Bone marrow (tissue), 2 donors: ENCODE measurements at regions not wholly inside any gene's neighbourhood (a gene's known extent, or its start where the extent isn't known, plus 50 kb on each side); places are given as distances from the start of the nearest gene placed in this dataset.
A peak's percentile ranks its signal among the peaks of the same experiment; 100 is the strongest.

Experiments used
- DNase-seq, 2 donors: peaks; one replicate each; lab custom pipeline; 2025; lab: John Stamatoyannopoulos, UW

DNA sequence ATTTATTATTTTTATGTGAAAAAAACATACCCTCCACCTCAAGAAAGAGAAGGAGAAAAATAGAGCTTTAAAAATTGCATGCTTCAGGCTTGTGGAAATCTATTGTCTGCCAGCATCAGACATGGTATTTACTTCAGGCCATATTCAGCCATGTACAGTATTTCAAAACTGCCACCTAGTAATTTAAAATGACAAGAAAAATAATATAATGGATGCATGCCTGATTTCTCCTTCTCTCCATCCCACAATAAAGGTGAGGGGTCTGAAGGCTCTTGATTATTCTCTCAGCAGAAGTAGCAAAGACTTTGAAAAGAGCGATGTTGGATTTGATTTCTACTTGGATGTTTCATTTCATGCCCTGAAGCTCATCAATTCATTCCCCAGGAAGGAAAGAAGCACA, 250.7 kb downstream of the TBC1D4 start:
- no peak for DNase-seq

DNA sequence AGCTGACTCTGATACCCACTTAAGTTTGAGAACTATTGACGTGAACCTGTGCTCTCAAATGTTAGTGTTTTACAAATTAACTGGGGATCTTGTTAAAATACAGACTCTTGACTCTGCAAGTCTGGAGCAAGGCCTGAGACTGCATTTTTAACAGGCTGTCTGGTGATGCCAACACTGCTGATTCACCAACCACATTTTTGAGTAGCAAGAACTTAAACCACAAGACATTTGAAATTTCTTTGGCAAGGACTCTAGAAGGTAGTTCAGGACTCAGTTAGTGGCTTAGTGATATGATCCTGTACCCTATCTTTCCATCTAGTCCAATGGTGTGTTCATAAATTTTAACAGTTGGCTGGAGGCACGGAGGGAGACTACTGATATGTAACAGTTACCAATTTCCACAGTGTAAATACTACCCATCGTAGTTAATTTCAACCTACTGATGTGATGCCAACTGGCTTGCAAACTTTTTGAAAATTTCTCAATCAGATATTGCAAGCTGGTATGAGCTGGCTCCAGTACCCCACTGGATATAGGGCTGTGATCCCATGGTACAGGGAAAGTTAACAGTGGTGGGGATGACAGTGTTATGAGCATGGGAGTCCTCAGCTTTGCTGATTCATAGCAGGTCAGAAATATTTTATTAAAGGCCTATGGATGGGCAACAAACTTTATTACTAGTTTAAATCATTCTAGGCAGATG, 255.1 kb downstream of the TBC1D4 start:
- DNase-seq, result no peak

DNA sequence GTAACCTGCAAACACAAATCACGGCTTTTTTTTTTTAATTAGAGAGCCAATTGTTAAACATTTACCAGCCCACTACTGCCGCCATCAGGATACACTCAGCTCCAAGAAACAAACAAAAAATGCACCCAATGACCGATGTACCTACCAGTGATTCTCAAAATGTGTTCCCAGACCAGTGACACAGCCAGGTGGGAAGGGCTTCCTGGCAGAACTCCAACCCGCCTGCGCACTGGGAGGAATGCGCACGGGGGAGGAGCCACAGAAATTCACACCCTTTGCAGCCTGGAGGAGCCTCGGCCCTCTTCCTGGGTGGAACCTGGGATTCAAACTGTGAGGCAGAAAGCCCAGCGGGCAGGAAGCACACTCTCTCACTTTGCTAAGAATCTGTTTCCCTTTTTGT, 255.9 kb downstream of the TBC1D4 start:
- no peak for DNase-seq

DNA sequence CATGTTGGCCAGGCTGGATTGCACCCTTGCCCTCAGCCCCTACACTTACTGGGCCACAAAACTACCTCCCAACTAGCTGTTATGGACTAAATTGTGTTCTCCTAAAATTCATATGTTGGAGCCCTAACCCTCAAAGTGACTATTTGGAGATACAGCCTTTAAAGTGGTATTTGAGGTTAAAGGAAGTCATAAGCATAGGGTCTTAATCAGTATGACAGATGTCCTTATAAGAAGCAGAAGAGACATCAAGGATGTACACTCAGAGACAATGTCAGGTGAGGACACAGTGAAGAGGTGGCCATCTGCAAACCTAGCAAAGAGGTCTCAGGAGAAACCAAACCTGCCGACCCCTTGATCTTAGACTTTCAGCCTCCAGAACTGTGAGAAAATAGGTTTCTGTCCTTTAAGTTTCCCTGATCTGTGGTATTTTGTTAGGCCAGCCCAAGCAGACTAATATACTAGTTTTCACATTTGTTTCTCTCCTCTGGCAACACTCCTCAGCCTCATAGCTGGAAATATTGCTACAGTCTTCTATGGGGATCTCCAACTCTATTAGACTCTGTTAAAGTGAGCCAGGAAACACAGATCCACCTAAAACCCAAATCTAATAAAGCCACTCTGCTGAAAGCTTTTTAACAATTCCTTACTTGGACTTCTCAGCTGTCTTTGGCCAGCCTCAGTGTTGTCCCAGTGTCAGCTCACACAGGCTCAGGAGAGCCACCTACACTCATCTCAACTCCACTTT, 256.5 kb downstream of the TBC1D4 start:
- no peak for DNase-seq

DNA sequence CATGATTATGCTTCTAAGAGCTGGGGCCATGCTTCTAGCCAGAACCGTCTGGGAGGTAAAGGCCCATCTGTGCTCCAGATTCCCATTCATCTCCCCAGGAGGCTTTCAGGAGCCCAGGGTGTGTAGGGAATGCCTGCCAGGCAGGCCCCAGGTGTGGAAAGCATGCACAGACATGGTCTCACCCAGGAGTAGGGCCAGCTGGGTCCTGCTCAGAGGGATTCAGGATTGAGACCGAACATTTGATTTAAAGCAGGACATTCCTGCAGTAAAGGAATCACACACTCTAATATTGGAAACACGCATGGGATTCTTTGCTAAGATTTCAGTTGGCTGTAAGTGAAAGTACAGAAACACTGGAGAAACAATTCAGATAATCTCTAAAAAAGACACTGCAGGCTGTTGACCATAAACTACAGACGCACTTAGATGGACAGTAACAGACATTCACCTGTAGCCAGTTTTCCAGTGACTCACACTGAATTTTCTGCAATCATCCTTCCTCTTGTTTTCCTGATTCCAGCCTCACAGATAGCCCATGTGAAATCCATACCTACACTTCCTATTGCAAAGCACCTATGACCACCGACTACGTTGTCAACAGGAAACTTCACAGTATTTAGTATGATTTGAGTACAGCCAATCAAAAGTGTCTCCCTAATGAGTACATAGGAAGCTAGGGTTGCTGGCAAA, 257.8 kb downstream of the TBC1D4 start:
- DNase-seq, result no peak

DNA sequence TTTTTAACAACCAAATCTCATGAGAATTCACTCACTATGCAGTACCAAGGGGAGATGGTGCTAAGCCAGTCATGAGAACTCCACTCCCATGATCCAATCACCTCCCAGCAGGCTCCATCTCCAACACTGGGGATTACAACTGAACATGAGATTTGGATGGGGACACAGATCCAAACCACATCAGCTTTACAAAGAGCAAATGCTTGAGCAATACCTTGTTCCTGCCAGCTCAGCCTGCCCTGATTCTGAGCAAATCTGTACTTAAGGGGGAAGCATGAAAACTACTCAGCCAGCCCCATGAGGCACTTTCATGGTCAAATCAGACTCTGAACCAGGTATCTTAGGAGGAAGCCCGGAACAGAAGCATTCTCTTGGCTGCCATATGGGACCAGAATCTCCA, 259.9 kb downstream of the TBC1D4 start:
- no peak for DNase-seq

DNA sequence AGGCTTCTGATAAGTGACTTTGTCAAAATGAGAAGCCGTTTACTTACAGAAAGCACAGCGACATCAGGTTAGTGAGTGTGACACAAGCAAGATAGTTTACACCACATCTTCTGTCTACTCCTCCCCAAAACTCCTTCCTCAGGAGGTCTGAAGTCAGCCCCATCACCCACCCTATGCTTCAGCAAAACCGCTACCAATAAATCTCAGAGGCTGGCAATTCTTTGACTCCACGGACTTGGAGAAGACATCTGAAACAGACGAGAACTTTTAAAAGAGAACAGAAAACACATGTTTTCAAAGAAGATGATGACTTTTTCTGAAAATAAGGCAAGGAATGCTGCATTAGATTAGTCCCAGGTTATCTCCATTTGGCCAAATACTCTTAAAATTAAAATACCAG, 261.1 kb downstream of the TBC1D4 start:
- no peak for DNase-seq

DNA sequence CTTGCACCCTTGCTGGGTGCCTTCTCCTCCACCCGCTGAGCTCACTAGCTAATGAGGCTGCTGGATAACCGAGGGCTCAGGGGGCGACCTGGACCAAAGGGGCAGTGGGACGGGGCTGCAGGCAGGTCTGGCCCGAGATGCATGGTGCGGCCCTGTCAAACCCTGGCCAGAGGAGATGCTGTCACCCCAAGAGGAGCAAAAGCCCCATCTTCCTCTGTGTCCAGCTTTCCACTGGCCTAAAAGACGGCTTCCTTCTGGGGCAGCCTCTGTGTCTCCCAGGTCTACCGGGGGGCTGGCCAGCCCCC, 261.8 kb downstream of the TBC1D4 start:
- DNase-seq, result no peak

DNA sequence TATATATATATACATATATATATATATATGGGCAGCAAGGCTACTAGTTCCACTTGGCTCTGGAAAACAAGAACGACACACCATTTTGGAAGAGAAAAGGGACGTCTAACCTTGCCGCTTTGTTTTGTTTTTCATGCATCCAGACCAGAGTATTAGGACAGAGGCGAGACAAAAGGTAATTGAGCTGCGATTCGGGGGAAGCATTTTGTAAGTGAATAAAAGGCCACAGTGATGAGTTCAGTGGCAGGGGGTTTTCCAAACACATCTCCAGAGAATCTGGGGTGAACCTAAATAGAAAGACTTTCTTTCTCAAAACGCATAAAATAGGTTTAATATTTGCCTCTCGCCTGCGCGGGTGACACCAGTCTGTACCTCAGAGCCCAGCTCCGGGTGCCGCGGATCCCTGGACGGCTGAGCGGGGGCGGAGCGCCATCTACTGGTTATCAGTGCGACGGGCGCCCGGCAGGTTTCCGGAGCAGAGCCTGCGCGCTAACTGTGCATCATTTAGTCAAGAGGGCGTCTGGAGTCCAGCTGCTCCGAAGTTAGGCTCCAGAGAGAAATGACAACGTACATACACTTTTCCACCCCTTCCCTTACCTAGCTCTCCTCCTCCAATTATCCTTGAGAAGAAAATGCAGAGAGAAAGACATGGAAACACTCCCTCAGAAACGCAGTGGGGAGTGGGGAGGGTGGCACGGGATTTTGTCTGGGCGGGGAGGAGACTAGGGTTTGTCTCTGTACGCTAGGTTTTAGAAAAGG, 262.3 kb downstream of the TBC1D4 start:
- peak; percentile 3 to 5 for DNase-seq

DNA sequence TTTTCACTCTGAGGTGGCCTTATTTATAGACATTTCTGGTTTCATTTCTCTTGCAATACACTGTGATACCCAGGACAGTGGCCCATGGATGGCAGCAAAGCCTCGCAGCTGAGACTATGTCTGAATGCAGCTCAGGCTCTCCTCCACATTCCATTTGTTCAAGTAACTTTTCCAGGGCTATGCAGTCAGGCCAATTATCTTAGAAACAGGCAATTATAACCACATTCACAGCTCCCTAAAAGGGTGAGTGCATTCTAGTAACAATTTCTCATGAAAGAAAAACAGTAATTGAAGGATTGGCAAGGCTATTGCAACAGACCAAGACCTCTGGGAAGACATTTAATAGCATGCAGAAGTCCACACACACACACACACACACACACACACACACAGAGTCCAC, 264.0 kb downstream of the TBC1D4 start:
- no peak for DNase-seq

DNA sequence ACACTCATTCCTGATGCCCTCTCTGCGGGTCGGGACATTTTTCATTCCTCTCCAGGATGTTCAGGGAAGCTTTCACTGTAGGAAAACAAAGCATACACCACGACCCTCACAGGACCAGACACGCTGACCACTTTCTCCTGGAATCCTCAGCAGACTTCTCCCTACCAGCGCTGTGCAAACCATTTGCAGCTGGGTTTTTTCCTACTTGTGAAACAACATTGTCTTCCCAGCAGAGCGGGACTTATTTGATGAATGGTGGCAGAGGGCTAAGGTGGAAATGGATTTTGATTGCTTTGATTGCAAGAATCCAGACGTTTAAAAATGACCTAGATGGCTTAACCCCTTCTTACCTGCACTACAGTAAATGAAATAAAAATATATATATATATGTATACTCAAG, 265.9 kb downstream of the TBC1D4 start:
- DNase-seq, result no peak

DNA sequence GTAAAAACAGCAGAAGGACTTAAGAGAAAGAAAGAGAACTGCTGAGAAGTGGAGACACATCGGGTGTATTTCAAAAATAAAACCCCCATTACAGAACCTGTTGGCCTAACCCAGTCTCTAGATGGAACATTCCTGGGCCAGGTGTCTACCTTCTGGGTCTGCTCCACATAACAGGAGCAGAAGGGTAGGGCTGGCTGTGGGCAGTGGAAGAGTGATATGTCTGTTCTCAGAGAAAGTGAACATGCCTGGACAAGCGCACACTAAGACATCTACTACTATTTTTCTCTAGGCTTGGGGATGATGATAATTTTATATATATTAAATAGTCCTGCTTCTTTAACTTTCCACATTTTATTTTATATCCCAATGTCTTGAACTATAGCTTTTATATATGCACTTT, 267.1 kb downstream of the TBC1D4 start:
- DNase-seq, result no peak

DNA sequence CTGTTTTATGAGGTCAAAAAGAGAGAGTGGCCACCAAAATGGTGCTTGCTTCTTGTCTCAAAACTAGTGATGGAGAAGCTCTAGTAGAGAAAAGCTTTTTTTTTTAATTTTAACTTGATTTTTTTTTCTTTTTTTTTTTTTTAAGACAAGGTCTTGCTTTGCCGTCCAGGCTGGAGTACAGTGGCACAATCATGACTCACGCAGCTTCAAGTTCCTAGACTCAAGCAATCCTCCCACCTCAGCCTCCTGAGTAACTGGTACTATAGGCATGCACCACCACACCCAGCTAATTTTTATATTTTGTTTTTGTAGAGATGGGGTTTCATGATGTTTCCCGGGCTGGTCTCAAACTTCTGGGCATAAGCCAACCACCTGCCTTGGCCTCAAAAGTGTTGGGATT, 279.0 kb downstream of the TBC1D4 start:
- DNase-seq, result no peak

DNA sequence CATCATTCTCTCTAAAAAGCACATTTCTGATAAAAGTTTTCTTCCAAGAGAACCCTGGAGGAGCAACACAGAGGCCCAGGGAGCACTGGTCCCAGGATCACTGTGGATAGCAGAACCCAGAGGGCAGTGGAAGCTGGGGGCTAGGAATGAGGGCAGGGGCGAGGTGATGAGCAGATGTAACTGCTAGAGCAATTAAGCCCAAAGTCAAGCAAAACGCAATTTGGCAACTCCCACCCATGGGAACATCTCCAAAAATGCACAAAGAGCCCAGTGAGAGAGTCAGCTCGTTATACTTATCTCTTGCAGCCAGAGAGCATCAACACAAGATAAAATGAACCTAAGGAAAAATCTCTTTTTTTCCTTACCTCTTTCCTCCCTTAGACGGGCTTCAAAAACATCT, 284.2 kb downstream of the TBC1D4 start:
- DNase-seq, result no peak

DNA sequence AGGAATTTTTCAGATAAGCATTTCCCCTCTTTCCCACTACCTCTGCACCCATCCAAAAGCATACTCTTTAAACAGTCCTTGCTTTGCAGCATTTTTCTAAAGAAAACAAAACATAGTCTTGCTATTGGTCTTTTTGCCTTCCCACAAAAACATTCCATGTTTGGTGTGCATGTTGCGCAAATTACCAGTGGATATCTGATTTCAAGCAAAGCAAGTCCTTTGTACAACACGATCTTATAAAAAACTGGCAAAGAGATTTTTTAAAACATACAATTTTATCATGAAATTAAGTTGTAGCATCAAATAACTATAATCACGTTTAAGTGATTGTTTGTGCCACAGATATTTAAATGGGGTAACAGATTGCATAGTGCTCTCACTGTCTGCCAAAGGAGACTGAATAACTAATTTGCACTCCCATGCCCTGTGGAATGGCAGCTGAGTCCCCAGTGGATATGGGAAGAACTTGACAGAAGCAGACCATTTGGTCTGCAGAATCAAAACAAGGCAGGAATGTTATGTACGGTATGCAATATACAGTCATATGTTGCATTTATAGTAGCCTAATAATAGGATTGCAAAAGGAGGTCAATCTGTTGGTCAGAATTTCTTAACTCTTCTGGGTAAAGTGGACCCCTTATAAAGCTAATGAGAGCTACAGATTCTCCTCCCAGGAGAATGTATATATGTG, 285.7 kb downstream of the TBC1D4 start:
- no peak for DNase-seq

DNA sequence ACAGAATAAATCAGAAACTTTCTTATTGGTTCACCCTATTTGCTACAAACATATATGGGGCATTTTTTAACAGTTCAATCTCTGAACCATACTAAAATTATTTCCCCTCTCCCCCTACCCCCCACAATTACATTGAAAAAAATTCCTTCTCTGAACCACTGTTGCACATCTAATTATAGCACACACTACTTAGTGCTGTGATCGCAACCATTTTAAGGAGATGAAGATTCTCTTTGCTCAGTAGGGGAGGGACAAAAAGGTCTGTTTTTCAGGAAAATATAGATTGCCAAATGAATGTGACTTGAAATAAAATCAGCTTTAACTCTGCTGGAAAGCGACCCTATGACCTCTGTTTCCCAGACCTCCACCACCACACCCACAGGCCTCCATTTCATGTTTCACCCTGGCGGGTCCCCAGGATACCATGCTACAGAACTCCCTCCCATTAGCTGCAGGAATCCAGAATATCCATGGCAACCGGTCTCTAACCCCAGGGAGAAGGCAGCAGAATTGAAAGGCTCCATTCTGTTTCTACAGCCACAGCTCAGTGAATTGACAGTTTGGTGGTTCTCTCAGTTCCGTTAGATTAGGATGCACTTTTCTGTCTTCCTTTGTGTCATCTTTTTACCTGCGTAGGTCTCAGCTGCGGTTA, 286.3 kb downstream of the TBC1D4 start:
- no peak for DNase-seq

DNA sequence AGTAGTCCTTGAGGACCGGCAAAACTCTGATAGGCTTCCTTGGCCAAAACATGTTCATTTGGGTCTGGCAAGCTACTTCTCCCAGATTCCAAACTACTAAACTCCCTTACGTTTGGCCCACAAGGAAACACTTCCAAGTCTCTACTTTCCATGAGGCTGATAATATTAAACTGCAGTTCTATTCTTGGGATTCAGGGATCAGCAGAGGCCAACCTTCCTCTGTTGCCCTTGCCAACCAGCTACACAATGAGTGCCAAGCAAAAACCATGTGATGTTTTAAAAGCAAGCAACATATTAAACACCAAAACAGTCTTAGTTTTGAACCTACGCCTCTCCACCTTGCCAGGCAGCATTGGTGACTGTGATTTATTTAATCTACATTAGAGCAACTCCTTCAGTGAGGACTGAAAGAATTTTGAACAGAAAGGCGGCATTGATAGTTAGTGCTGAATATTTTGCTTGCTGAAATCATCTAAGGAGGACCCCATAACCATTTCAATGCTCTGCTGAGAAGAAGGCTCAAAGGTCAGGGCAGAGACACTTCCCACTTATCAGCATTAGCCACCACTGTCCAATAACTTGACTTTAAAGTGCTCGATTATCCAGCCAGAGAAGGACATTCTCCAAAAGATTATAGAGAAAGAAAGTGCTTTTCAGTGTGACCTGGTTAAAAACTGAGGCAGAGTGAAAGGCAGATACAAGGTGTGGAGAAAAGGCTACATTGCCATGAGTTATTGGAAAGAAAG, 287.1 kb downstream of the TBC1D4 start:
- DNase-seq, result no peak

DNA sequence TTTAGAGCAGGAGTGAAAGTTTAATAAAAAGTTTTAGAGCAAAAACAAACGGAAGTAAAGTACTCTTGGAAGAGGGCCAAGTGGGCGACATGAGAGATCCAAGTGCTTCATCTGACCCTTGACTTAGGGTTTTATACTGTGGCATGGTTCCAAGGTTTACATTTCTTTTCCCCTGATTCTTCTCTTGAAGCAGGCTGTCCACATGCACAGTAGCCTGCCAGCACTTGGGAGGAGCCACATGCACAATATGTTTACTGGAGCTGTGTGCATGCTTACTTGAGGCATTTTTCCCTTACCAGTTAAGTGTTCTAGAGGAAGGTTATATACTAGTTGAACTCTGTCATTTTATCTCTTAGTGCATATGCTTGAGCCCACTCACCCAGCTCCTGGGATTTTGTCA, 295.6 kb downstream of the TBC1D4 start:
- DNase-seq, result no peak

DNA sequence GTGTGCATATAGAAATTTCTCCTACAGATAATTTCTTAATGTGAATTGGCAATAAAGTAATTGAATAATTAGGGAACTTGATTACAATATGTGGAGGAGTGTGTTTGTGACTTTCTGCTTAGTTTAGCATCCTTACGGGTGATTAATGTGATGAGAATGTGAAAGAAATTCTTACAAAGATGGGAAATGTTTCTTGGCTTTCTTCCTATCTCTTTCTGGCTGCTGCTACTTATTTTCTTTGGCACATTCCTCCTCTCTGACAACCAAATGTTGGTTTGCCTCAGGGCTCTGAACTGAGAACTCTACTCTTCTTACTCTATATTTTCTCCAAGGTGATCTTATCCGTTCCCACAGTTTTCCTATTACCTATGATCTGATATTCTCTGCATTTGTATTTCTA, 300.1 kb downstream of the TBC1D4 start:
- DNase-seq, result no peak

DNA sequence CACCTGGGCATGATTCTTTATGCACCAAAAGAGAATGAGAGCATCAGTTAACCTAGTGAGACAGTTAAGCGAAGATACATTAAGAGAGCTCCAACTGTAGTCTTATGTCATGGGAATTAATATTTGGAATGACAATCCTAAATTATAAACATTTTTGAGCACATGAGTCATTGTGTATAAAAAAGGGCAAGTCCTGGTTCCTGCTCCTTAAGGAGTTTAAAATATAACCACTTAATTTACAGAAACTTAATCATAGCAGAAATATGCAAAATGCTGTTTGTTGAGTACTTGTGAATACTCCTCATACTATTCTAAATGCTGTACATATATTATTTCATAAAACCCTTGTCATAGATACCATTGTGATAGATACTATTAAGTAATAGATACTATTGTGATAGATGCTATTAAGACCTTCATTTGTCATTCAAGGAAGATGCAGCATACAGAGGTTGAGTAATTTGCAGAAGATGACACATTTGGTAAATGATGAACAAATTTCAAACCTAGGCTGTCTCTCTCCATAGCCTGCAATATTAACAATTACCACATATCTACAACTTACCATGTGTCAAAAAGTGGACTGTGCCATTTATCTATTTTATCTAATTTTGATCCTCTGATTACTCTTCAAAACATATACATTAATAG, 301.0 kb downstream of the TBC1D4 start:
- DNase-seq, result no peak
